Ascending aorta (tissue), 2 donors: ENCODE measurements at regions not wholly inside any gene's neighbourhood (a gene's known extent, or its start where the extent isn't known, plus 50 kb on each side); places are given as distances from the start of the nearest gene placed in this dataset.

ENCODE experiments used
- DNase-seq, 2 donors: peaks; one replicate each; pipeline ENCODE4 v3.0.0-alpha.2; 2019; ENCODE audit warnings: low spot score in 2 of 2
- H3K27ac ChIP-seq, 2 donors: fragments of 200-600 bp; sonication (generic); one replicate each; pipeline ENCODE4 v1.5.1; 2016 to 2017; ENCODE audit warnings: mild to moderate bottlenecking in 1 of 2
- H3K27me3 ChIP-seq: fragments of 200-600 bp; sonication (generic); one replicate; pipeline ENCODE4 v1.5.1; 2017
- H3K36me3 ChIP-seq, 2 donors: fragments of 200-600 bp; sonication (generic); one replicate each; pipeline ENCODE4 v1.5.1; 2016
- H3K4me1 ChIP-seq, 2 donors: fragments of 200-600 bp; sonication (generic); one replicate each; pipeline ENCODE4 v1.5.1; 2016 to 2017; ENCODE audit warnings: mild to moderate bottlenecking in 1 of 2
- H3K4me3 ChIP-seq, 2 donors: fragments of 200-600 bp; sonication (generic); one replicate each; pipeline ENCODE4 v1.5.1; 2016 to 2017; ENCODE audit warnings: mild to moderate bottlenecking in 1 of 2
- H3K9me3 ChIP-seq, 2 donors: fragments of 200-600 bp; sonication (generic); one replicate each; pipeline ENCODE4 v1.5.1; 2016
- CTCF ChIP-seq, 3 experiments: fragments of 200-600 bp in 2 of 3; fragments of 450-650 bp in 1 of 3; sonication (generic) in 2 of 3; IDR thresholded peaks; one replicate each; pipeline ENCODE4 v1.5.1; 2016 to 2019; ENCODE audit warnings: antibody characterized with exemption in 3 of 3, mild to moderate bottlenecking in 1 of 3, moderate library complexity in 1 of 3
- intact Hi-C: fragments of 100-400 bp; cut with DNase I; formaldehyde crosslinking; loops from one replicate; pipeline ENCODE4 v1.15.1; 2023

DNA sequence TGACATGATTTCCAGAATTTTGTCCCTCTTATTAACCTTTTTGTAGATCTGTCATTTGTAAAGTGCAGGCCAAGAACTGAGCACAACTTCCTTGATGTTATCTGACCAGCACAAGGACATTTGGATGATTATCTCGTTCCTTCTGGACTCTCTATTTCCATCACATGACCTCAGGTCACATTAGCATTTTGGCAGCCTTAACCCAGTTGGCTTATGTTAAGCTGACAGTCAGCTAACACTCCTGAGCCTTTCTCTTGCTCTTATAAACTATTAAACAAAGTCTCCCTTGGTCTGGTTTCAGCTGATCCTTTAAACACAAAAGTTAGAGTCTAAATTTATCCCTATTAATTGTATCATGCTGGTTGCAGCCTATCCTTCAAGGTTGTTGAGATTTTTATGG, 167.2 kb upstream of the RBBP8 start:
- intact Hi-C loops: no loop called here
- H3K9me3 ChIP-seq: peaks cover 0 to 2% of the 10 kb centered on the region in 2 donors
- no peak for DNase-seq
- H3K36me3 ChIP-seq: no peaks in the 10 kb centered on the region
- no peak overlapping the region for H3K4me3 ChIP-seq
- no peak overlapping the region for H3K27ac ChIP-seq
- H3K4me1 ChIP-seq: no peaks in the 10 kb centered on the region
- no peak for TF ChIP-seq CTCF (IDR thresholded peaks at IDR 0.05)
- H3K27me3 ChIP-seq: no peaks in the 10 kb centered on the region

- H3K27ac ChIP-seq: no peak overlapping the region
- H3K4me1 ChIP-seq: no peaks in the 10 kb centered on the region
- intact Hi-C loops: no loop called here
- H3K27me3 ChIP-seq: no peaks in the 10 kb centered on the region
- peaks cover 0 to 8% of the 10 kb centered on the region in 2 donors for H3K9me3 ChIP-seq
- H3K36me3 ChIP-seq: no peaks in the 10 kb centered on the region
- no peak for TF ChIP-seq CTCF (IDR thresholded peaks at IDR 0.05)
- no peak overlapping the region for H3K4me3 ChIP-seq
- DNase-seq: no peak
Observed at GRCh38 chr18:22767653-22768052, 165.5 kb upstream of the RBBP8 start.

- no peaks in the 10 kb centered on the region for H3K4me1 ChIP-seq
- H3K4me3 ChIP-seq: no peak overlapping the region
- no peak for DNase-seq
- no peaks in the 10 kb centered on the region for H3K27me3 ChIP-seq
- H3K27ac ChIP-seq: no peak overlapping the region
- no peaks in the 10 kb centered on the region for H3K36me3 ChIP-seq
- H3K9me3 ChIP-seq: peaks cover 0 to 8% of the 10 kb centered on the region in 2 donors
- intact Hi-C loops: no loop called here
- TF ChIP-seq CTCF (IDR thresholded peaks at IDR 0.05): no peak
Observed at GRCh38 chr18:22773944-22774343, 159.2 kb upstream of the RBBP8 start.

- TF ChIP-seq CTCF (IDR thresholded peaks at IDR 0.05): no peak
- no peaks in the 10 kb centered on the region for H3K4me1 ChIP-seq
- H3K27me3 ChIP-seq: no peaks in the 10 kb centered on the region
- no peak for DNase-seq
- no peaks in the 10 kb centered on the region for H3K36me3 ChIP-seq
- intact Hi-C loops: no loop called here
- H3K9me3 ChIP-seq: no peaks in the 10 kb centered on the region
- H3K27ac ChIP-seq: no peak overlapping the region
- H3K4me3 ChIP-seq: no peak overlapping the region
Observed at GRCh38 chr18:22778996-22779395, 154.1 kb upstream of the RBBP8 start.

DNA sequence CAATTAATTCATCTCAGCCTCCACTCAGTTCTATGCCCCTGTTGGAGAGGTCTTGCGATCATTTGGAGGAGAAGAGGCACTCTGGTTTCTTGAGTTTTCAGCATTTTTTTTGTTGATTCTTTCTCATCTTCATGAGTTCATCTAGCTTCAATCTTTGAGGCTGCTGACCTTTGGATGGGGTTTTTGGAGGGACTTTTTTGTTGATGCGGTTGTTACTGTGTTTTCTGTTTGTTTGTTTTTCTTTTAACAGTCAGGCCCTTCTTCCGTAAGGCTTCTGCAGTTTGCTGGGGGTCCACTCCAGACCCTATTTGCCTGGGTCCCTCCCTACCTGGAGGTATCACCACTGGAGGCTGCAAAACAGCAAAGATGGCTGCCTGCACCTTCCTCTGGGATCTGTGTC, 149.9 kb upstream of the RBBP8 start:
- intact Hi-C loops: no loop called here

More for the DNA sequence above, 149.9 kb upstream of the RBBP8 start:
- Histone ChIP-seq H3K4me3 (no peak overlapping the region), H3K27ac (no peak overlapping the region), H3K4me1 (no peaks in the 10 kb centered on the region), H3K27me3 (no peaks in the 10 kb centered on the region), H3K36me3 (no peaks in the 10 kb centered on the region), H3K9me3 (no peaks in the 10 kb centered on the region)
- DNase-seq: no peak
- no peak for TF ChIP-seq CTCF (IDR thresholded peaks at IDR 0.05)
